ENCODE measurements at regions not wholly inside any gene's neighbourhood (a gene's known extent, or its start where the extent isn't known, plus 50 kb on each side); places are given as distances from the start of the nearest gene placed in this dataset.

GRCh38 chr5:145218019-145218418 is 617.1 kb downstream of the PRELID2 start:
- DNase-seq (ENCODE audit: low read depth in 2 of 2), result no peak

GRCh38 chr5:145210020-145210419 is 625.1 kb downstream of the PRELID2 start:
- no peak for DNase-seq (ENCODE audit: low read depth in 2 of 2)

DNA sequence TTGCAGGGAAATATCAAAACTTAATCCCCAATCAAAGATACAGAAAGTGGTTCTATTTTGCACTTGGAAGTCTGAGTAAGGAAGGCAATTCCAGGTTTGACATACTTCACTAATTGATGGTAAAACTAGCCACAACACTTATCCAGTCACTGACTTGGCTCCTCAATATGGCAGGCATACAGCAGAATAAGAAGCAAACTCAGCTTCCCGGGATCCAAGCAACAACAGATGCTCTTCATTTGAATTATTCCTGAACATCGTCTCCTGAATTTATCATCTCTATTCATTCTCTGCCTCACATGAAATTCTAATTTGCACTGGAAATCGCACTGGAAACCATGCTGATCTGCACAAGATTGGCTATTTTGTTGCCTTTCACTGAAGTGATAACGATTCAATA is 629.6 kb downstream of the PRELID2 start:
- DNase-seq (ENCODE audit: low read depth in 2 of 2), result no peak

- peak in 1 of 2 donors; percentile 15 for DNase-seq (ENCODE audit: low read depth in 2 of 2)
These were observed 630.4 kb downstream of the PRELID2 start for GRCh38 chr5:145204743-145205142.

- DNase-seq (ENCODE audit: low read depth in 2 of 2), result peak; percentile 18 to 38
These were observed 631.9 kb downstream of the PRELID2 start for GRCh38 chr5:145203193-145203592.

DNA sequence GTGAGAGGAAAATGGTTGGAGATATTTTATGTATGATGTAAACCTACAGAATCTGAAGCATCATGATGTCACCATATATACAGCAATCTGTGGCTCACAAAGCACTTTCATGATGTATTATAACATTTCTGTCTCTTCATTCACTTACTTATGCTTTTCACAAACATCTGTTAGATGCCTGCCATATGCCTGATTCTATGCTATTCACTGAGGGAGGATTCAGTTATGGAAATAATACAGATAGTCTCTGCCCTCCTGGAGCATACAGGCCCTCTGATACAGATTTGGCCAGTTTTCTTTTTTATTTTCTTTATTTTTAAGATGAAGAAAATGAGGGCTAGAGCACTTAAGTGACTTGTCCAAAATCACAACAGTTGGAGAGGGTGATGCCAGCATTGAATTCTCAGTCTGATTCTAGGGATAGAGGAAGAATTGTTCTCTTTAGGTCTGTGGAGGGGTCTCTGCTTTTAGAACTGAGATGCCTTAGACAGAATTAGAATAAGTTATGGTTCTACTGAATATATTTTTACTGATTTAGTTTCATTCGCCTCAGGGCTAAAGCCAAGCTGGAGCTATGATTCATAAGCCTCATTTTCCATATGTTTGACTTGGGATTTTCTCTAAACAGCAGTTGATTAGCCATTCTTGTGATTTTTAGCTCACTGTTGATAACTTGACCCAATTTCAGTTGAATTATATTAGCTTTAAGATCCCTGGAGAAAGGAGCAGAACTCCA is 636.4 kb downstream of the PRELID2 start:
- no peak for DNase-seq (ENCODE audit: low read depth in 2 of 2)

DNA sequence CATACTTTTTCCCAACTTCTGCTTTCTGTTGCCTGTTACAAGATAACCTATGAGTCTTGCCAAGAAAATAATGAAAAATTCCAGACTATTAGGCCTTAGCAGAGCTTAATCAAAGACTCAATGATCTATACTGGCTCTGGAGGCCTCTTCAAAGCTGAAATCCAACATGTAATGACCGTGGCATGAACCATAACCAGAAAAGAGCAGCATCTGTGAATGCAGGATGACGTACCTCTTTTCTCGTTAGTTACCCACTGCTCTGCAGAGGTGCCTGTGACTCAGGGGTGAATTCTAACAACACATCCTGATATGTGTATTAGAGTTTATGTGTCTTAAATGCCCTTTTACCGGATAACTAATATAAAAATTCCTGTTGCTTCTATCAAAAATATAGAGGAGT is 645.4 kb downstream of the PRELID2 start:
- no peak for DNase-seq (ENCODE audit: low read depth in 2 of 2)

- DNase-seq (ENCODE audit: low read depth in 2 of 2), result no peak
These were observed 654.8 kb downstream of the PRELID2 start for GRCh38 chr5:145180371-145180770.

- peak in 1 of 2 donors; percentile 65 for DNase-seq (ENCODE audit: low read depth in 2 of 2)
These were observed 656.3 kb downstream of the PRELID2 start for GRCh38 chr5:145178641-145179523.

- DNase-seq (ENCODE audit: low read depth in 2 of 2), result no peak
These were observed 659.1 kb downstream of the PRELID2 start for GRCh38 chr5:145176041-145176440.

GRCh38 chr5:145166110-145166509 is 669.0 kb downstream of the PRELID2 start:
- DNase-seq (ENCODE audit: low read depth in 2 of 2), result no peak

DNA sequence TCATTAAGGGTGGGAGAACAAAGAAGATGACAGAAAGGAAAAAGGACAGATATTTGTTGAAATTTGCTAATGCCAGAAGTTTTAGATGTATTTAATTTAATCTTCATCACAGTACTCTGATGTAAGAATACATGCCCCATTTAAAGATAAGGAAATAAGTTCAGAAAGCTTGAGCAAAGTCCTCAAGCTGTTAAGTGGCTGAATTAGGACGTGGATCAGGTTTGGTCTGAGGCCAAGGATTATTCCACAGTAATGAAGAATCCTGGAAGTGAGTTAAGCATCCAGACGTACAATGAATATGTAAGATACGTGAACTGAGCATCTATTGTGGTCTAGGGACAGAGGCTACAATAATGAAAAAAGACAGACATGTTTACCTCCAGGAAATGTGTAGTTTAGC is 671.3 kb downstream of the PRELID2 start:
- no peak for DNase-seq (ENCODE audit: low read depth in 2 of 2)

DNA sequence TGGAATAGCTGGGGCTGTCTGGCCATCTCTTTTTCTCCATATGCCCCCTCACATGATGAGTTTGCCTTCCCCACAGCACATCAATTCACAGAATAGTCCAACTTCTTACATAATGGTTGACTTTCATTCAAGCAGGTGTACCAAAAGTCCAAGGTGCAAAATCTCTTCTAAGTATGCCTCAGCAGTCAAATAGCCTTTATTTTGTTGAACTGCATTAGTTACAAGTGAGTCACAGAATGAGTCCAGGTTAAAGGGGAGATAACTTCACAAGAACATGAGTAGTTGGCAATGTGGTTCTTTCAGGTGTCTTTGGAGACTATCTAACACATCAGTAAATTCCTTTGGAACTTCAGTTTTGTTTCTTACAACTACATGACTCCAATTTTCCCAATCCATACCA is 672.5 kb downstream of the PRELID2 start:
- DNase-seq (ENCODE audit: low read depth in 2 of 2), result no peak

DNA sequence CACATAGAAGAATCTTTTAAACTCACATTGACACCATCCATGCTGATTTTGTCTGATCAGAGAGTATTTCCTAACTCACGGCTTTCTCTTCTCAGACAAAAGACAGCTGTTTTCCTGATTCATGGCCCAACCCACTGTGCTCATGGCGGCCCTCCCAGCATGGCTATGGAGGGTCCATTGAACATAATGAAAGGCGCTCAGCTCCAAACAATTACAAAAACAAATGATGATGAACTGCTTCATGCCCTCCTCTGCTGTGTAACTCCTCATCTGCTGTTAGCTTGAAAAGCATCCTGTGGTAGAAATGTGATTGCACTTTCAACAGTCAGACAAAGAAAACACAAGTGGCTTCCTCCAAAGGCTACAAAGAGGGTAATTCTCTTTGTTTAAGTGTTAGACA is 673.8 kb downstream of the PRELID2 start:
- DNase-seq (ENCODE audit: low read depth in 2 of 2), result no peak

- DNase-seq (ENCODE audit: low read depth in 2 of 2), result no peak
These were observed 674.5 kb downstream of the PRELID2 start for GRCh38 chr5:145160679-145161078.

- DNase-seq (ENCODE audit: low read depth in 2 of 2), result no peak
These were observed 676.4 kb downstream of the PRELID2 start for GRCh38 chr5:145158730-145159129.

- DNase-seq (ENCODE audit: low read depth in 2 of 2), result no peak
These were observed 677.3 kb downstream of the PRELID2 start for GRCh38 chr5:145157841-145158240.

DNA sequence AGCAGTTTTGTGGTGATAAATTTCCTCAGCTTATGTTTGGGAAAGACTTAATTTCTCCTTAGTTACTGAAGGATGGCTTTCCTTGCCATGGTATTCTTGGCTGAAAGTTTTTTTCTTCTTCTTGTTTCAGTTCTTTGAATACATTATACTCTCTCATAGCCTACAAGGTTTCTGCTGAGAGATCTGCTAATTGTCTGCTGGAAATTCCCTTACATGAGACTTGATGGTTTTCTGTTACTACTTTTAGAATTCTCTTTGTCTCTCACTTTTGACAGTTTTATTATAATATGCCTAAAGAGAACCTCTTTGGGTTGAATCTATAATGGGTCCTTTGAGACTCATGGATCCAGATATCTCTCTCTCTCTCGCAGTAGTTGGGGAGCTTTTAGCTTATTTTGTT is 693.6 kb downstream of the PRELID2 start:
- DNase-seq (ENCODE audit: low read depth in 2 of 2), result no peak

GRCh38 chr5:145130996-145131395 is 704.1 kb downstream of the PRELID2 start:
- no peak for DNase-seq (ENCODE audit: low read depth in 2 of 2)

GRCh38 chr5:145129797-145130196 is 705.3 kb downstream of the PRELID2 start:
- no peak for DNase-seq (ENCODE audit: low read depth in 2 of 2)

GRCh38 chr5:145124806-145125205 is 710.3 kb downstream of the PRELID2 start:
- no peak for DNase-seq (ENCODE audit: low read depth in 2 of 2)

DNA sequence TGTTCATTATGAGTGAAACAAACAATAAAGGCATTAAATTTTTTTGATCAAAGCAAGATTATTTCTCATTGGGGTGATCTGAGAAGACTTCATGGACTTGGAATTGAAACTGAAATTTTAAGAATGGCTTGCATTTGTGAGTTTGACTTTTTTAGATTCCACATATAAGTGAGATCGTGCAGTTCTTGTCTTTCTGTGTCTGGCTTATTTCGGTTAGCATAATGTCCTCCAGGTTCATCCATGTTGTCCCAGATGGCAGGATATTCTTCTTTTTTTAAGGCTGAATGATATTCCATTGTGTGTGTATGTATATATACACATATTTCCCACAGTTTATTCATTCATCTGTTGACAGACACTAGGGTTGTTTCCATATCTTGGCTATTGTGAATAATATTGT is 716.5 kb downstream of the PRELID2 start:
- no peak for DNase-seq (ENCODE audit: low read depth in 2 of 2)

DNA sequence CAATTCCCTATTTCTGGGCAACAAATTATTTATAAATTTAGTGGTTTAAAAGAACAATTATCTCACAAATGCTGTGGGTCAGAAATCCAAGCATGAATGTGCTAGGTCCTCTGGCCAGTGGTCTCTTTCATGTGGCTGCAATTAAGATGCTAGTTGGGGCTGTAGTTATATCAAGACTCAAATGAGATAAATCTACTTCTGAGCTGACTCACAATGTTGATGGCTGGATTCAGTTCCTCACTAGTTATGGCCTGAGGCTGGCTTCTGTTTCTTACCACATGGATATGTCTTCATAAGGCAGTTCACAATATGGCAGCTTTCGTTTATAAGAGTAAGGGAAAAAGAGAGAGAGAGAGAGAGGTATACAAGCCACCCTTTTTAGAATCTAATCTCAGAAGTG is 717.0 kb downstream of the PRELID2 start:
- no peak for DNase-seq (ENCODE audit: low read depth in 2 of 2)

All from lung microvascular endothelial cell (primary cell).